SK-N-MC (cell line): ENCODE measurements at regions not wholly inside any gene's neighbourhood (a gene's known extent, or its start where the extent isn't known, plus 50 kb on each side); places are given as distances from the start of the nearest gene placed in this dataset.

Experiments used
- DNase-seq: peaks from one replicate; pipeline ENCODE4 v3.0.0-alpha.2; 2011; ENCODE audit warnings: low read depth, low spot score
- H3K27ac ChIP-seq: fragments of 200-600 bp; sonication (generic); 2 replicates; pipeline ENCODE4 v1.5.1; 2016; ENCODE audit warnings: mixed run types
- H3K36me3 ChIP-seq: fragments of 200-600 bp; sonication (generic); 2 replicates; pipeline ENCODE4 v1.6.1; 2017; ENCODE audit warnings: antibody characterized with exemption, low read length, mixed read lengths; ENCODE audit not compliant: insufficient read depth
- H3K4me3 ChIP-seq: fragments of 200-600 bp; sonication (generic); 2 replicates; pipeline ENCODE4 v1.5.1; 2016
- H3K9ac ChIP-seq: fragments of 200-600 bp; sonication (generic); 2 replicates; pipeline ENCODE4 v1.8.0; 2017; ENCODE audit warnings: mixed run types, mixed read lengths; ENCODE audit not compliant: insufficient read length
- H3K9me3 ChIP-seq: fragments of 200-600 bp; sonication (generic); 2 replicates; pipeline ENCODE4 v1.6.1; 2017; ENCODE audit warnings: low read depth, mild to moderate bottlenecking, antibody characterized with exemption, low read length, moderate library complexity, mixed read lengths
- EZH2 ChIP-seq: fragments of 200-600 bp; sonication (generic); IDR thresholded peaks from one replicate; pipeline ENCODE4 v1.6.1; 2017; ENCODE audit warnings: antibody characterized with exemption
- FOXP2 ChIP-seq: optimal IDR thresholded peaks from 2 replicates; pipeline ENCODE3; 2011; ENCODE audit warnings: mild to moderate bottlenecking, moderate library complexity; ENCODE audit not compliant: insufficient read depth; ENCODE audit errors: extremely low read length, control extremely low read depth
- POLR2AphosphoS5 ChIP-seq: IDR thresholded peaks from 2 replicates; pipeline ENCODE4 v1.6.1; 2012; ENCODE audit warnings: mild to moderate bottlenecking, low read depth, low read length, borderline replicate concordance

DNA sequence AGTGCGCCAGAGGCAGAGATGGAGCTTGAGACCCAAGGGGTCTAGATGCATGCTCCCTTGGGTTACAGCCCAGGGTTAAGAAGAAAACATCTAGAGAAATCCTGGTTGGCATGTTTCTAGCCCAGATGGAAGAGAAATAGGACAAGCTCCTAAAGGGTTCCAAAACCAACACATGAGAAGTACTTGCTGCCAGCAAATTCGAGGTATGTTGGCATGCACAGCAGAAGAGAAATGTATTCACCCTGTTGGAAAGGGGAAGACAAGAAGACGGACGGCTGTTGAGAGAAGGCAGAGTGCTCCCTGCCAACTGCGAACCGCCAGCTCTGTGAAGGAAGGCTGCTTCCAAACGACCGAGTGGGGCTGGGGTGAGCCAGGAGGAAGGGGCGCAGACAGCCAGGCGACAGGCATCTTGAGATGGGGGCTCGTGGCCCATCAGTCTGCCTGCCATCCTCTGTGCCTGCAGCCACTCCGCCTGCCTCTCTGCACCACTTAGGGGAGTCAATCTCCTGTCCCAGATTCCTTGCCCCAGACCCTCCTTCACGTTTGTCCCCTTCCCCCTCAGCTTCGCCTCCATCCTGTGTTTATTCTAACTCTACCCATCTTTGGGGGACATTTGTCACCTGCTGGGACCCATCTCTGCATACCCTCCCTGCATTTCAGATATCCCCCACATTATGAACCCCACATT, 249.2 kb downstream of the CDC5L start:
- TF ChIP-seq EZH2 (no peak), POLR2AphosphoS5 (no peak), FOXP2 (no peak)
- no peak overlapping the region for H3K27ac ChIP-seq

DNA sequence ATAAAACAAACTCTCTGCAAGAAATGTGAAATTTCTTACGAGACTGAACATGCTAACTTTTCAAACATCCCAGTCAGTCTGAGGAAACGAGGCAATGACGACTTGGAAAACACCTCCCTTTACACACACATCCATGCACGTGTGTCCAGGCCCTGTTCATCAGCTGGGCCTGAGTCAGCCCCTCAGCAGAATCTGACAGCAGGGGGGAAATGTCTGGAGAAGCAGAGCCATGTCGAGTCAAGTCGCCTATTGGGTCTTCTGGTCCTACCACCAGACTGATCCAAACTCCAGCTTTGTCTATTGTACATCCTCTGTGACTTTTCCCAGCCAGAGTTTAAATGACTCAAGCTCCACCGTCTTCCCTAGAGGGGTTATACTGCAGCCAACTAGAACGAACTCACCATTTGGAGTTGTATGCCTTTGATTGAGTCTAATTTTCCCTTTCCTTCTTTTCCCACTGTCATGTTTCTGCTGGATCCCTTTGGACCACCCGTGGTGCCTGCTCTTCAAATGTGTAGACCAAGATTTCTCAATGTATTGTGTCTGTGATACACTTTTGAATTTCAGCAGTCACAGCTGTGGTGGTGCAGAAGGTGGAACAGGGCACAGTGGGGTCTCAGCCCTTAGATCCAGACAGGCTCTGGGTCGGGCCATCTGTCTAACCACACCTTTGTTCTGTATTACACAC, 254.0 kb downstream of the CDC5L start:
- Histone ChIP-seq H3K4me3 (no peak overlapping the region), H3K36me3 (no peaks in the 10 kb centered on the region), H3K9me3 (no peaks in the 10 kb centered on the region), H3K27ac (no peak overlapping the region), H3K9ac (no peak overlapping the region)
- DNase-seq = no peak
- TF ChIP-seq FOXP2 (no peak), EZH2 (no peak), POLR2AphosphoS5 (no peak)

More for the DNA sequence above, 249.2 kb downstream of the CDC5L start:
- no peak overlapping the region for H3K4me3 ChIP-seq
- no peaks in the 10 kb centered on the region for H3K36me3 ChIP-seq
- no peak overlapping the region for H3K9ac ChIP-seq
- no peaks in the 10 kb centered on the region for H3K9me3 ChIP-seq
- DNase-seq = no peak

DNA sequence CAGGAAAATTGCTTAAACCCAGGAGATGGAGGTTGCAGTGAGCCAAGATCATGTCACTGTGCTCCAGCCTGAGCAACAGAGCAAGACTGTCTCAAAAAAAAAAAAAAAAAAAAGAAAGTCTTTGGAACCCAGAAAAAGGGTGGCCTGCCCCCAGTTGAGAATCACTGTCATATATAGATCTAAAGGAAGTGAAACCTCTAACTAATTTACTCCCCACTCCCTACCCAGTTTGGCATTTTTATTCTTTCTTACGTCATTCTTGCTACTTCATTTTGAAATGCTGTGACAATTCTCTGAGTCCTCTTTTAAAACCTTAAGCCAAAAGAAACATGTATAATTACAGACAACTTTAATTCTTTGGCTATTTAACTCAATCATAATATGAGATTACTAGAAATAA, 254.8 kb downstream of the CDC5L start:
- no peak for TF ChIP-seq POLR2AphosphoS5
- TF ChIP-seq EZH2 = no peak
- TF ChIP-seq FOXP2 = no peak
- Histone ChIP-seq H3K36me3 (no peaks in the 10 kb centered on the region), H3K9me3 (no peaks in the 10 kb centered on the region), H3K9ac (no peak overlapping the region), H3K4me3 (no peak overlapping the region), H3K27ac (no peak overlapping the region)
- no peak for DNase-seq

DNA sequence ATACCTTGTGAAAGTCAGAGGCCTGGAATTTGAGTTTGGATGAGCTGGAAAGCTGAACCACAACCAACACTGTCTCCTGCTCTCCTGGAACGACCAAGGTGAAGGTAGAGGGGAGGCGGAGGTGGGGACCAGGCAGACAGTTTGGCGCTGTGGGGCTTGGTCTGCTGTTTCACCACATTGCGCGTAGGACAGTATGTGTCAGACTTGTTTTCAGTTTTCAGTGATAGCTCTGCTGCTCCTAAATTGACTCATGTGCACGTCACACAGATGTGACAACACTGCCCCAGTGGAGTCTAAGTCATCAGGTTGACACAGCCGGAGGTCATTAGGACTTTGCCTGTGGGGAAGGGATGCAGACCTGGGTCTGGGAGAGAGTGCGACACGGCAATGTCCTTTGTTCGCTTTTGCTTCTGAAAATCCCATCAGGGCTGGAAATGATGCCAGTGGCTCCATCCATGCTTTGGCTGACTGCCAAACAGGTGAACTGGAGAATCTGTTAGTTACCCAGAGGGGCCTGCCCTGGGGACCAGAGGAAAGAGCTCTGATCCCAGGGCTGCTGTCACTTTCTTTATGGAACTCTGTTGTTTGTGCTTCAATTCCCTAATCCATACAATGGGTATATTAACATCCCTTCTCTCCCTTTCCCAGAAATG, 255.5 kb downstream of the CDC5L start:
- H3K27ac ChIP-seq = no peak overlapping the region
- no peak for DNase-seq
- no peak overlapping the region for H3K9ac ChIP-seq

DNA sequence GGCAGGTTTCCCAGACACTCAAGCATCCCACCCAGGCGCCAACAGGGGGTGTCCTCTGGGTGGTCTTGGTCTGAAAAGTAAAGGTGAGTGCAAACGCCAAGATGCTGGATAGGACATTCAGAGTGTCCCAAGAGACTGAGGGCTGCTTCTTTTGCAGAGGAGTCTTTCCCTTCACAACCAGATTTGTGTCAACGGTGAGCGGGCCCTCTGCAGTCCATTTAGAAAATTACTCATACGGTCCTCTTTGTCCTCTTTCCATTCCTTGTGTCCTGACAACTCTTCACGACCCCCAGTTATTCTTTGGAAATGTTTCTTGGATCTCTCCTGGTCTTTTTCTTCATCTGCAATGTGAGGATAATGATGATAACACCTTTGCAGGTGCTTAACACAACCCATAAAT, 257.8 kb downstream of the CDC5L start:
- DNase-seq = no peak
- Histone ChIP-seq H3K9me3 (no peaks in the 10 kb centered on the region), H3K9ac (no peak overlapping the region), H3K4me3 (no peak overlapping the region), H3K27ac (no peak overlapping the region), H3K36me3 (no peaks in the 10 kb centered on the region)
- TF ChIP-seq POLR2AphosphoS5 (no peak), EZH2 (no peak), FOXP2 (no peak)

More for the DNA sequence above, 255.5 kb downstream of the CDC5L start:
- H3K4me3 ChIP-seq = no peak overlapping the region
- H3K36me3 ChIP-seq = no peaks in the 10 kb centered on the region
- H3K9me3 ChIP-seq = no peaks in the 10 kb centered on the region
- TF ChIP-seq EZH2 (no peak), POLR2AphosphoS5 (no peak), FOXP2 (no peak)

DNA sequence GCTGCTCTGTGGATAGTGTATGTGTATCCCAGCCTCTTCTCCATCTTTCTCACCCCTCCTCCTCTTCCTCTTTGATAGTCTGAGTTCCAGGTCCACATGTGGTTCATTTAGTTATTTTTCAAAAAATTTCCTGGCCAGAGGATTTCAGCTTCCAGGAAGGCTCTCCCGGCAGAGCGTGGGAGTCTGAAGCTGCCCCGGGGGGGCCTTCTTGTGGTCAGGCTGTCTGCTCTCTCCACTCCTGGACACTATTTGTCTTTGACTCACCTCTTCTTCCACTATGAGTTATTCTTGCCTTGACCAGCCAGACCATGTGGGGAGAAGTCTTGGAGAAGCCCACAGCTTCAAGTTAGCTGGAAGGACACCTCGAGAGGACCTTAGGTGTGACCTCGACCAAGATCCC, 258.8 kb downstream of the CDC5L start:
- H3K27ac ChIP-seq = no peak overlapping the region
- TF ChIP-seq POLR2AphosphoS5 (no peak), FOXP2 (no peak), EZH2 (no peak)
- no peak overlapping the region for H3K9ac ChIP-seq
- no peak overlapping the region for H3K4me3 ChIP-seq
- no peaks in the 10 kb centered on the region for H3K36me3 ChIP-seq
- no peaks in the 10 kb centered on the region for H3K9me3 ChIP-seq
- no peak for DNase-seq

DNA sequence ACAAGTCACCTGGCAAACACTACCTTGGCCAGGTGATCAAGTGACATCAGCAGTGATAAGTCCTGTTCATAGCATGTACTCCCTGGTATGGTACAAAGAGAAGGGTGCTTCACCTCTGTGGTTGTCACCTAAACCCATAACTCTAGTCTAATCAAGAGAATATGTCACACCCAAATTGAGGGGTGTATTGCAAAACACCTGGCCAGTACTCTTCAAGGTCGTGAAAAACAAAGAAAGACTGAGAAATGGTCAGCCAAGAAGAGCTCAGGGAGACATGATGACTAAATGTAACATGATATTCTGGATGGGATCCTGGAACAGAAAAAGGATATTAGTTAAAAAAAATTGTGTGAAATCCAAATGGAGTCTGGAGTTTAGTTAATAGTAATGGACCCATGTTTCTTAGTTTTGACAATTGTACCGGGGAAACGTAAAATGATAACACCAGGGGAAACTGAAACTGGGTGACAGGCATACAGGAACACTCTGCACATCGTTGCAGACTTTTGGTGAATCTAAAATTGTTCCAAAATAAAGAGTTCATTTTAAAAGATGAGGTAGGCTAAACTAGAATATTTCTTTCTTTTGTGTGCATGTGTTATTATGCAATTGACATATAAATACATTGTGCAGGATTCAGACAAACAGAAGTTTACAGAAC, 262.0 kb downstream of the CDC5L start:
- Histone ChIP-seq H3K9me3 (no peaks in the 10 kb centered on the region), H3K4me3 (no peak overlapping the region), H3K9ac (no peak overlapping the region), H3K36me3 (no peaks in the 10 kb centered on the region), H3K27ac (no peak overlapping the region)
- TF ChIP-seq POLR2AphosphoS5 (no peak), EZH2 (no peak), FOXP2 (no peak)
- DNase-seq = no peak

DNA sequence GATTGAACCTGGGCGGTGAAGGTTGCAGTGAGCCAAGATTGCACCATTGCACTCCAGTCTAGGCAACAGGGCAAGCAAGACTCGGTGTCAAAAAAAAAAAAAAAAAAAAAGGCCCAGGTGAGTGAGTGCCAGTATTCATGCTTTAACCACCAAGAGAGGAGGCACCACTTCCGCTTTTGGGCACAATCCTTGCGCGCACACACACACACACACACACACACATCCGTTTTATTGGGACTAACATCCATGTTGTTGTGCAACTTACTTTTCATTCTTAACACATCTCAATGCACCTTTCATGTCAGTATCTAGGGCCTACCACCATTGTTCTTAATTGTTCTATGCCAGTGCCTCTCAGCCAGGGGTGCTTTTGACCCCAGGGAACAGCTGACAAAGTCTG, 263.0 kb downstream of the CDC5L start:
- Histone ChIP-seq H3K9me3 (no peaks in the 10 kb centered on the region), H3K36me3 (no peaks in the 10 kb centered on the region), H3K27ac (no peak overlapping the region), H3K4me3 (no peak overlapping the region), H3K9ac (no peak overlapping the region)
- no peak for DNase-seq
- TF ChIP-seq POLR2AphosphoS5 (no peak), EZH2 (no peak), FOXP2 (no peak)
